ENCODE measurements at regions not wholly inside any gene's neighbourhood (a gene's known extent, or its start where the extent isn't known, plus 50 kb on each side); places are given as distances from the start of the nearest gene placed in this dataset.
A peak's percentile ranks its signal among the peaks of the same experiment; 100 is the strongest.

GRCh38 chr6:3908961-3909360 lies 59.8 kb downstream of the FAM50B start:
- no peak for DNase-seq (ENCODE audit: low read depth)
- no peak for TF ChIP-seq CTCF (conservative IDR thresholded peaks at IDR 0.05; ENCODE audit: low read depth, low read length)
- H3K4me3 ChIP-seq (ENCODE audit: low read length): no peak overlapping the region

GRCh38 chr6:3910106-3910663 lies 61.0 kb downstream of the FAM50B start:
- no peak overlapping the region for H3K4me3 ChIP-seq (ENCODE audit: low read length)
- DNase-seq (ENCODE audit: low read depth): no peak
- TF ChIP-seq CTCF (conservative IDR thresholded peaks at IDR 0.05; ENCODE audit: low read depth, low read length): no peak

- H3K4me3 ChIP-seq (ENCODE audit: low read length): no peak overlapping the region
- no peak for DNase-seq (ENCODE audit: low read depth)
- TF ChIP-seq CTCF (conservative IDR thresholded peaks at IDR 0.05; ENCODE audit: low read depth, low read length): no peak
These were observed 62.0 kb downstream of the FAM50B start for GRCh38 chr6:3911130-3911529.

GRCh38 chr6:3911614-3912336 lies 62.6 kb downstream of the FAM50B start:
- peak; percentile 83 for DNase-seq (ENCODE audit: low read depth)
- no peak overlapping the region for H3K4me3 ChIP-seq (ENCODE audit: low read length)
- TF ChIP-seq CTCF (conservative IDR thresholded peaks at IDR 0.05; ENCODE audit: low read depth, low read length): no peak

- TF ChIP-seq CTCF (conservative IDR thresholded peaks at IDR 0.05; ENCODE audit: low read depth, low read length): no peak
- no peak overlapping the region for H3K4me3 ChIP-seq (ENCODE audit: low read length)
- no peak for DNase-seq (ENCODE audit: low read depth)
These were observed 63.3 kb downstream of the FAM50B start for GRCh38 chr6:3912361-3913076.

GRCh38 chr6:3913077-3913957 lies 64.1 kb downstream of the FAM50B start:
- peak; percentile 95 for DNase-seq (ENCODE audit: low read depth)
- H3K4me3 ChIP-seq (ENCODE audit: low read length): no peak overlapping the region
- no peak for TF ChIP-seq CTCF (conservative IDR thresholded peaks at IDR 0.05; ENCODE audit: low read depth, low read length)

Measured in retinal pigment epithelial cell (primary cell).